Fibroblast of lung (primary cell): ENCODE measurements at regions not wholly inside any gene's neighbourhood (a gene's known extent, or its start where the extent isn't known, plus 50 kb on each side); places are given as distances from the start of the nearest gene placed in this dataset.

Source experiments
- EZH2 ChIP-seq: IDR thresholded peaks from 2 replicates; pipeline ENCODE4 v1.5.1; 2012; ENCODE audit warnings: low read length, control low read depth, mild to moderate bottlenecking; ENCODE audit errors: missing control alignments
- TF ChIP-seq, protein P1 (sequence below), 2 donors: IDR thresholded peaks in 1 of 2; conservative IDR thresholded peaks in 1 of 2; 1 replicate in 1 of 2; 2 replicates in 1 of 2; pipeline ENCODE4 v1.5.1; 2011 to 2012; ENCODE audit warnings: low read length in 2 of 2, control low read depth in 1 of 2, inconsistent platforms in 1 of 2, low read depth in 1 of 2, mild to moderate bottlenecking in 1 of 2

DNA sequence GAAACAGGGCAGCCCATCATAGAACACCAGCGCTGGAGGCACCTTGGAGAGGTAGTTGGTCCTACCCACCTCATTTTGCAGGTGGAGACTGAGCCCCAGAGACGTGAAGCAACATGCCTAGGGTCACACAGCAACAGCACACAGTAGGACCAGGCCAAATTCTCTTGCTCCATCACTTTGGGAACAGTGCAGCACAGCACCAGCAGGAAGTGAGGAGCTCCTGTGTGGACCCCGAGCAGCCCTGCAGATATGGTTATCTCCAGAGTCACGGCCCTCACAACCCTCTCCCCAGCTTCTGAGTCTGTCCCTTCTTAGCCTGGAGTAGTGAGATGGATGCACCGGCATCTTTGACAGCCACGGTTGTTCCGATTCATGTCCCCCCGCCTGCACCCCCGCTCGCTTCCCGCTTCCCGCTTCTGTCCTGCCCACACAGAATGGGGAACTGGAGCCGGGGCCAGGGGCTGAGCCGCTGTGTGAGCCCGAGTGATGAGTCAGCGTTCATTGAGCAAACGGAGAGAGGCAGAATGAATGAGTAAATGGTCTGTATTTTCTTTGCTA lies 72.6 kb upstream of the DUSP22 start:
- TF ChIP-seq, protein P1, sequence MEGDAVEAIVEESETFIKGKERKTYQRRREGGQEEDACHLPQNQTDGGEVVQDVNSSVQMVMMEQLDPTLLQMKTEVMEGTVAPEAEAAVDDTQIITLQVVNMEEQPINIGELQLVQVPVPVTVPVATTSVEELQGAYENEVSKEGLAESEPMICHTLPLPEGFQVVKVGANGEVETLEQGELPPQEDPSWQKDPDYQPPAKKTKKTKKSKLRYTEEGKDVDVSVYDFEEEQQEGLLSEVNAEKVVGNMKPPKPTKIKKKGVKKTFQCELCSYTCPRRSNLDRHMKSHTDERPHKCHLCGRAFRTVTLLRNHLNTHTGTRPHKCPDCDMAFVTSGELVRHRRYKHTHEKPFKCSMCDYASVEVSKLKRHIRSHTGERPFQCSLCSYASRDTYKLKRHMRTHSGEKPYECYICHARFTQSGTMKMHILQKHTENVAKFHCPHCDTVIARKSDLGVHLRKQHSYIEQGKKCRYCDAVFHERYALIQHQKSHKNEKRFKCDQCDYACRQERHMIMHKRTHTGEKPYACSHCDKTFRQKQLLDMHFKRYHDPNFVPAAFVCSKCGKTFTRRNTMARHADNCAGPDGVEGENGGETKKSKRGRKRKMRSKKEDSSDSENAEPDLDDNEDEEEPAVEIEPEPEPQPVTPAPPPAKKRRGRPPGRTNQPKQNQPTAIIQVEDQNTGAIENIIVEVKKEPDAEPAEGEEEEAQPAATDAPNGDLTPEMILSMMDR (conservative IDR thresholded peaks at IDR 0.05 in 1 of 2, IDR thresholded peaks at IDR 0.05 in 1 of 2; ENCODE audit: low read depth in 1 of 2, low read length in 2 of 2), result no peak
- no peak for TF ChIP-seq EZH2
